GM12878 (cell line): ENCODE measurements at regions not wholly inside any gene's neighbourhood (a gene's known extent, or its start where the extent isn't known, plus 50 kb on each side); places are given as distances from the start of the nearest gene placed in this dataset.
"Not testable (repeated sequence)": the region's sequence is repeated elsewhere in the genome, so short reads cannot be mapped to it uniquely, and the experiment has no call there.

ENCODE experiments used
- ATAC-seq: fragments of 200-7000 bp; cut with Tn5 transposase; 3 replicates; pipeline ENCODE4 v1.9.1; 2020; ENCODE audit warnings: mild to moderate bottlenecking, moderate library complexity
- BruUV-seq: library from RNA; stranded (reverse); fragments of 400-500 nt; replicated peaks from 2 replicates; lab custom pipeline; 2021; lab: Mats Ljungman, UMichigan
- CTCF ChIA-PET: fragments of 300-600 bp; sonication (Branson Sonifier 250); formaldehyde crosslinking; extraction: SDS; loops from one replicate; lab custom pipeline; 2021; ENCODE audit warnings: inconsistent platforms; lab: Yijun Ruan, JAX
- POLR2A ChIA-PET: fragments of 350-600 bp; formaldehyde crosslinking; extraction: SDS; loops from one replicate; lab custom pipeline; 2021; ENCODE audit warnings: inconsistent platforms; lab: Charles Lee
- RAD21 ChIA-PET: fragments of 300-600 bp; sonication (Branson Sonifier 250); formaldehyde crosslinking; loops from one replicate; lab custom pipeline; 2023; ENCODE audit warnings: antibody characterized with exemption; ENCODE audit not compliant: unreplicated experiment; lab: Charles Lee
- SMC1A ChIA-PET: fragments of 300-600 bp; sonication (Branson Sonifier 250); formaldehyde crosslinking; loops from one replicate; lab custom pipeline; 2023; ENCODE audit not compliant: unreplicated experiment, uncharacterized antibody; lab: Charles Lee
- DNase-seq: peaks from one replicate; pipeline ENCODE4 v3.0.0-alpha.2; 2011; ENCODE audit warnings: low read depth, low spot score
- FAIRE-seq: peaks from 3 replicates; lab custom pipeline; 2011; peaks lifted over from hg19 to GRCh38; lab: Jason Lieb, UNC
- H2AFZ ChIP-seq: 2 replicates; pipeline ENCODE4 v1.6.0; 2011; ENCODE audit warnings: low read depth, low read length, control low read depth; ENCODE audit not compliant: control insufficient read depth
- H3K27ac ChIP-seq: 2 replicates; pipeline ENCODE4 v1.5.1; 2011; ENCODE audit warnings: control low read depth; ENCODE audit not compliant: control insufficient read depth, insufficient read depth
- H3K27me3 ChIP-seq, 2 experiments: replicated peaks in 1 of 2; 2 replicates each; pipeline versions ENCODE4 v1.6.0 to v1.6.1; 2011; ENCODE audit warnings: low read length in 1 of 2; ENCODE audit not compliant: control insufficient read depth in 2 of 2, insufficient read depth in 2 of 2
- H3K36me3 ChIP-seq, 2 experiments: 2 replicates each; pipeline ENCODE4 v1.5.1; 2011; ENCODE audit warnings: low read length in 1 of 2; ENCODE audit not compliant: control insufficient read depth in 2 of 2, insufficient read depth in 2 of 2
- H3K4me1 ChIP-seq: 2 replicates; pipeline ENCODE4 v1.6.1; 2011; ENCODE audit warnings: mild to moderate bottlenecking, low read length, moderate library complexity, mixed read lengths; ENCODE audit not compliant: control insufficient read depth, insufficient read depth
- H3K4me2 ChIP-seq: 2 replicates; pipeline ENCODE4 v1.6.0; 2011; ENCODE audit warnings: control low read depth; ENCODE audit not compliant: control insufficient read depth, insufficient read depth
- H3K4me3 ChIP-seq: fragments of 200-600 bp; sonication (generic); 2 replicates; pipeline ENCODE4 v1.5.1; 2016
- H3K79me2 ChIP-seq: 2 replicates; pipeline ENCODE4 v1.6.0; 2011; ENCODE audit warnings: low read length; ENCODE audit not compliant: control insufficient read depth, insufficient read depth
- H3K9ac ChIP-seq: 2 replicates; pipeline ENCODE4 v1.8.0; 2011; ENCODE audit warnings: low read length, control low read depth, mixed read lengths; ENCODE audit not compliant: control insufficient read depth, insufficient read depth
- H3K9me3 ChIP-seq: replicated peaks from 3 replicates; pipeline ENCODE4 v1.5.1; 2011; ENCODE audit warnings: mild to moderate bottlenecking, low read length; ENCODE audit not compliant: control insufficient read depth, insufficient read depth
- H4K20me1 ChIP-seq: 2 replicates; pipeline ENCODE4 v1.6.0; 2011; ENCODE audit not compliant: control insufficient read depth, insufficient read depth
- EED ChIP-seq: sonication (generic); IDR thresholded peaks from 2 replicates; pipeline ENCODE4 v1.6.1; 2016; ENCODE audit warnings: antibody characterized with exemption, low read depth
- FOS ChIP-seq: IDR thresholded peaks from 3 replicates; pipeline ENCODE4 v1.6.1; 2011; ENCODE audit warnings: borderline replicate concordance; ENCODE audit not compliant: insufficient read length; ENCODE audit errors: extremely low read depth
- HDGF ChIP-seq: fragments of 450-650 bp; IDR thresholded peaks from 2 replicates; pipeline ENCODE4 v1.6.1; 2016; ENCODE audit warnings: antibody characterized with exemption
- MEF2B ChIP-seq: fragments of 450-650 bp; IDR thresholded peaks from 2 replicates; pipeline ENCODE4 v1.6.1; 2018; ENCODE audit warnings: mild to moderate bottlenecking, moderate library complexity; ENCODE audit not compliant: partially characterized antibody, poor library complexity, severe bottlenecking
- NR2F1 ChIP-seq: fragments of 450-650 bp; conservative IDR thresholded peaks from 2 replicates; pipeline ENCODE4 v1.6.1; 2017; ENCODE audit warnings: mild to moderate bottlenecking
- PAX5 ChIP-seq: IDR thresholded peaks from 2 replicates; pipeline ENCODE4 v1.6.1; 2011; ENCODE audit warnings: low read depth, low read length, borderline replicate concordance
- SMAD5 ChIP-seq: IDR thresholded peaks from 2 replicates; pipeline ENCODE4 v1.6.1; 2016; ENCODE audit warnings: antibody characterized with exemption, low read depth
- SREBF2 ChIP-seq: IDR thresholded peaks from 2 replicates; pipeline ENCODE4 v1.6.1; 2012; ENCODE audit warnings: mild to moderate bottlenecking, low read length
- STAT1 ChIP-seq: fragments of 450-650 bp; conservative IDR thresholded peaks from 2 replicates; pipeline ENCODE4 v1.6.1; 2014; ENCODE audit warnings: antibody characterized with exemption, mild to moderate bottlenecking
- WGBS: methylation state at CpG from one replicate; pipeline ENCODE4 v1.1.6; 2016; ENCODE audit warnings: low lambda C conversion rate; ENCODE audit not compliant: insufficient replicate concordance, insufficient coverage; ENCODE audit errors: missing lambda C conversion rate; 5-methylcytosine and 5-hydroxymethylcytosine counted together
- in situ Hi-C: fragments of 300-500 bp; cut with MboI; formaldehyde crosslinking; loops from 9 replicates; pipeline ENCODE4 v1.14.3; 2018; ENCODE audit warnings: mixed read lengths
- intact Hi-C: fragments of 100-400 bp; cut with micrococcal nuclease; formaldehyde crosslinking; loops from one replicate; pipeline ENCODE4 v1.14.2; 2022; ENCODE audit not compliant: unreplicated experiment
- TF ChIP-seq, protein P1 (sequence below): fragments of 450-650 bp; IDR thresholded peaks from 2 replicates; pipeline ENCODE4 v1.6.1; 2016; ENCODE audit warnings: mild to moderate bottlenecking

DNA sequence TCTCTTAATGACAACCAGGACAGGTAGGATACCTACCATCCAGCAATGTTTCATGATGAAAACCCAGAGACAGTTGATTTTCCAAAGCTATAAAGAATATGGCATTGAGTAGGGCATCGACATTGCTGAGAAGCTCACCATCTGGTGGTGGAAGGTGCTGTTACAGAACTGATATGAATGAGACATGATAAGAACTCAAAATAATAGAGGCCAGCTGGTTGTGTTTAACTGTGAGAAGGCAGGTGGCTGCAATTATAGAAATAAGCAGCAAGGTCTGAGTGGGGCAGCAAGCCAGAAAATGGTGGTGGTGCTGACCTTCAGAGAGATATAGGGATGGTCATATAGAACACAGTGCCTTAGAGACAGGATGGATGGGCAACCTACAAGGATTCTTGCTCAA, 449.7 kb downstream of the BTG1 start (continued):
- TF ChIP-seq, protein P1, sequence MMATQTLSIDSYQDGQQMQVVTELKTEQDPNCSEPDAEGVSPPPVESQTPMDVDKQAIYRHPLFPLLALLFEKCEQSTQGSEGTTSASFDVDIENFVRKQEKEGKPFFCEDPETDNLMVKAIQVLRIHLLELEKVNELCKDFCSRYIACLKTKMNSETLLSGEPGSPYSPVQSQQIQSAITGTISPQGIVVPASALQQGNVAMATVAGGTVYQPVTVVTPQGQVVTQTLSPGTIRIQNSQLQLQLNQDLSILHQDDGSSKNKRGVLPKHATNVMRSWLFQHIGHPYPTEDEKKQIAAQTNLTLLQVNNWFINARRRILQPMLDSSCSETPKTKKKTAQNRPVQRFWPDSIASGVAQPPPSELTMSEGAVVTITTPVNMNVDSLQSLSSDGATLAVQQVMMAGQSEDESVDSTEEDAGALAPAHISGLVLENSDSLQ = no peak
- TF ChIP-seq NR2F1 (no peak), MEF2B (no peak), STAT1 (no peak), HDGF (no peak), PAX5 (no peak), SMAD5 (no peak), EED (no peak), SREBF2 (no peak), FOS (no peak)

DNA sequence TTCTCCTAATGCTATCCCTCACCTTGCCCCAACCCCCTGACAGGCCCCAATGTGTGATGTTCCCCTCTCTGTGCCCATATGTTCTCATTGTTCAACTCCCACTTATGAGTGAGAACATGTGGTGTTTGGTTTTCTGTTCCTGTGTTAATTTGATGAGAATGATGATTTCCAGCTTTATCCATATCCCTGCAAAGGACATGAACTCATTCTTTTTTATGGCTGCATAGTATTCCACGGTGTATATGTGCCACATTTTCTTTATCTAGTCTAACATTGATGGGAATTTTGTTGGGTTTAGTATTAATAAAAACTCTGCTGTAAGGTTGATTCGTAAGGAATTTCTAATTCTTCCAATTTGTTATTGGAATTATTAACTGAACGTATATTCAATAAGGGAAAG, 450.2 kb downstream of the BTG1 start:
- H3K4me2 ChIP-seq, in situ Hi-C loops, H4K20me1 ChIP-seq, ATAC-seq, POLR2A ChIA-PET, H3K79me2 ChIP-seq, H3K36me3 ChIP-seq, intact Hi-C loops, FAIRE-seq, H3K9me3 ChIP-seq, SMC1A ChIA-PET, H3K4me3 ChIP-seq, H3K4me1 ChIP-seq, H3K27ac ChIP-seq, BruUV-seq, H2AFZ ChIP-seq, H3K9ac ChIP-seq, DNase-seq, H3K27me3 ChIP-seq: not testable (repeated sequence)
- ChIA-PET RAD21 (interaction anchor here (1.0 kb wide), 1 partner anchor 314 kb away, joined by 3 read pairs; no protein-coding TSS in a partner anchor), CTCF (interaction anchor here (1.1 to 1.4 kb wide), 2 partner anchors 116 to 314 kb away, joined by 4 to 5 read pairs; no protein-coding TSS in a partner anchor)
- WGBS = 12% methylated on average over 3 of the region's 3 CpGs
